H9 (cell line): ENCODE measurements at regions not wholly inside any gene's neighbourhood (a gene's known extent, or its start where the extent isn't known, plus 50 kb on each side); places are given as distances from the start of the nearest gene placed in this dataset.

Experiments
- DNase-seq: peaks from one replicate; pipeline ENCODE4 v3.0.0-alpha.2; 2017
- H2AFZ ChIP-seq: one replicate; pipeline ENCODE4 v1.6.1; 2013; ENCODE audit warnings: mild to moderate bottlenecking, low read length, control low read depth, moderate library complexity
- H2AK5ac ChIP-seq: 2 replicates; pipeline ENCODE4 v1.6.1; 2013; ENCODE audit warnings: low read length, control low read depth, mixed read lengths; ENCODE audit not compliant: insufficient read length
- H2BK120ac ChIP-seq: one replicate; pipeline ENCODE4 v1.6.1; 2013; ENCODE audit warnings: low read depth, mild to moderate bottlenecking, low read length, control low read depth, inconsistent platforms; ENCODE audit not compliant: poor library complexity, severe bottlenecking
- H2BK12ac ChIP-seq: 2 replicates; pipeline ENCODE4 v1.6.1; 2013; ENCODE audit warnings: low read length, control low read depth, mixed read lengths, low read depth; ENCODE audit not compliant: insufficient read length
- H2BK15ac ChIP-seq: 2 replicates; pipeline ENCODE4 v1.6.1; 2013; ENCODE audit warnings: low read depth, low read length, control low read depth
- H2BK20ac ChIP-seq: one replicate; pipeline ENCODE4 v1.6.1; 2013; ENCODE audit warnings: low read depth, mild to moderate bottlenecking, low read length, control low read depth, inconsistent platforms; ENCODE audit not compliant: poor library complexity, severe bottlenecking
- H2BK5ac ChIP-seq: 2 replicates; pipeline ENCODE4 v1.6.1; 2013; ENCODE audit warnings: low read length, control low read depth, mixed read lengths; ENCODE audit not compliant: insufficient read length
- H3K14ac ChIP-seq: 2 replicates; pipeline ENCODE4 v1.6.1; 2013; ENCODE audit warnings: low read length, control low read depth; ENCODE audit not compliant: insufficient read depth
- H3K18ac ChIP-seq: 2 replicates; pipeline ENCODE4 v1.6.1; 2013; ENCODE audit warnings: low read depth, mild to moderate bottlenecking, mixed read lengths, low read length, control low read depth; ENCODE audit not compliant: insufficient read length
- H3K23ac ChIP-seq: 2 replicates; pipeline ENCODE4 v1.6.1; 2013; ENCODE audit warnings: low read length, control low read depth, mixed read lengths, low read depth; ENCODE audit not compliant: insufficient read length
- H3K23me2 ChIP-seq: 2 replicates; pipeline ENCODE4 v1.6.1; 2013; ENCODE audit warnings: low read depth, mild to moderate bottlenecking, mixed read lengths, low read length, control low read depth; ENCODE audit not compliant: insufficient read length, poor library complexity, severe bottlenecking
- H3K27ac ChIP-seq: 2 replicates; pipeline ENCODE4 v1.5.1; 2013; ENCODE audit warnings: low read length, control low read depth, mixed read lengths, low read depth; ENCODE audit not compliant: insufficient read length
- H3K27me3 ChIP-seq: 2 replicates; pipeline ENCODE4 v1.6.1; 2013; ENCODE audit warnings: low read length, control low read depth, inconsistent platforms; ENCODE audit not compliant: insufficient read depth
- H3K4ac ChIP-seq: 2 replicates; pipeline ENCODE4 v1.6.1; 2013; ENCODE audit warnings: low read depth, mild to moderate bottlenecking, control low read depth, inconsistent platforms, low read length, moderate library complexity
- H3K4me1 ChIP-seq: 2 replicates; pipeline ENCODE4 v1.6.1; 2013; ENCODE audit warnings: low read length, control low read depth, inconsistent platforms; ENCODE audit not compliant: insufficient read depth
- H3K4me2 ChIP-seq: 2 replicates; pipeline ENCODE4 v1.6.1; 2013; ENCODE audit warnings: low read length, control low read depth, mixed read lengths; ENCODE audit not compliant: insufficient read length, insufficient read depth
- H3K56ac ChIP-seq: 2 replicates; pipeline ENCODE4 v1.6.1; 2013; ENCODE audit warnings: low read depth, mild to moderate bottlenecking, mixed read lengths, low read length, control low read depth; ENCODE audit not compliant: insufficient read length
- H3K79me1 ChIP-seq: 2 replicates; pipeline ENCODE4 v1.6.1; 2013; ENCODE audit warnings: low read depth, mild to moderate bottlenecking, moderate library complexity, low read length, control low read depth, inconsistent platforms; ENCODE audit not compliant: insufficient read depth, poor library complexity, severe bottlenecking
- H3K79me2 ChIP-seq: 2 replicates; pipeline ENCODE4 v1.6.1; 2013; ENCODE audit warnings: low read length, control low read depth, inconsistent platforms; ENCODE audit not compliant: insufficient read depth
- H3K9ac ChIP-seq: 2 replicates; pipeline ENCODE4 v1.6.1; 2013; ENCODE audit warnings: low read length, control low read depth, mixed read lengths; ENCODE audit not compliant: insufficient read length; ENCODE audit errors: extremely low read depth
- H3K9me3 ChIP-seq: one replicate; pipeline ENCODE4 v1.6.1; 2013; ENCODE audit warnings: low read depth, low read length, inconsistent platforms; ENCODE audit not compliant: control insufficient read depth
- H3T11ph ChIP-seq: one replicate; pipeline ENCODE4 v1.6.1; 2013; ENCODE audit warnings: mild to moderate bottlenecking, low read length, control low read depth, inconsistent platforms
- H4K20me1 ChIP-seq: one replicate; pipeline ENCODE4 v1.6.1; 2013; ENCODE audit not compliant: control insufficient read depth, insufficient read length, insufficient read depth
- H4K5ac ChIP-seq: 2 replicates; pipeline ENCODE4 v1.6.1; 2013; ENCODE audit warnings: low read depth, mild to moderate bottlenecking, mixed read lengths, low read length, control low read depth; ENCODE audit not compliant: insufficient read length
- H4K8ac ChIP-seq: replicated peaks from 2 replicates; pipeline ENCODE4 v1.6.1; 2013; ENCODE audit warnings: low read length, control low read depth, mixed read lengths, low read depth; ENCODE audit not compliant: insufficient read length
- H4K91ac ChIP-seq: 2 replicates; pipeline ENCODE4 v1.6.1; 2013; ENCODE audit warnings: low read depth, mild to moderate bottlenecking, moderate library complexity, mixed read lengths, low read length, control low read depth; ENCODE audit not compliant: insufficient read length
- H3K27ac Mint-ChIP-seq, 3 experiments: 2 replicates in 2 of 3; 3 replicates in 1 of 3; pipeline ENCODE4 v1.8.0; 2020 to 2021; ENCODE audit warnings: mixed read lengths in 3 of 3, mild to moderate bottlenecking in 1 of 3, moderate library complexity in 1 of 3
- H3K27me3 Mint-ChIP-seq: 2 replicates; pipeline ENCODE4 v1.8.0; 2021; ENCODE audit warnings: low read depth, mild to moderate bottlenecking, moderate library complexity, mixed read lengths
- H3K36me3 Mint-ChIP-seq, 3 experiments: 2 replicates in 2 of 3; 3 replicates in 1 of 3; pipeline ENCODE4 v1.8.0; 2020 to 2021; ENCODE audit warnings: low read depth in 3 of 3, mixed read lengths in 3 of 3; ENCODE audit not compliant: insufficient read depth in 1 of 3
- H3K4me1 Mint-ChIP-seq, 2 experiments: 2 replicates each; pipeline ENCODE4 v1.8.0; 2020; ENCODE audit warnings: mixed read lengths in 2 of 2
- H3K4me3 Mint-ChIP-seq, 2 experiments: 2 replicates in 1 of 2; 3 replicates in 1 of 2; pipeline ENCODE4 v1.8.0; 2020 to 2021; ENCODE audit warnings: mild to moderate bottlenecking in 2 of 2, mixed read lengths in 2 of 2, moderate library complexity in 1 of 2
- H3K9me3 Mint-ChIP-seq, 2 experiments: 2 replicates in 1 of 2; 3 replicates in 1 of 2; pipeline ENCODE4 v1.8.0; 2020; ENCODE audit warnings: mild to moderate bottlenecking in 2 of 2, mixed read lengths in 2 of 2, moderate library complexity in 1 of 2
- WGBS: extraction: QIAGEN DNeasy Blood & Tissue Kit; methylation state at CpG from one replicate; pipeline ENCODE4 v1.1.7; 2013; ENCODE audit warnings: missing lambda C conversion rate, low lambda C conversion rate, mixed read lengths; ENCODE audit not compliant: insufficient read length; ENCODE audit errors: extremely low coverage; 5-methylcytosine and 5-hydroxymethylcytosine counted together
- TF ChIP-seq, protein P1 (sequence below): fragments of 200-600 bp; sonication (generic); conservative IDR thresholded peaks from 3 replicates; pipeline ENCODE4 v1.8.0; 2021; ENCODE audit warnings: antibody characterized with exemption, mild to moderate bottlenecking

DNA sequence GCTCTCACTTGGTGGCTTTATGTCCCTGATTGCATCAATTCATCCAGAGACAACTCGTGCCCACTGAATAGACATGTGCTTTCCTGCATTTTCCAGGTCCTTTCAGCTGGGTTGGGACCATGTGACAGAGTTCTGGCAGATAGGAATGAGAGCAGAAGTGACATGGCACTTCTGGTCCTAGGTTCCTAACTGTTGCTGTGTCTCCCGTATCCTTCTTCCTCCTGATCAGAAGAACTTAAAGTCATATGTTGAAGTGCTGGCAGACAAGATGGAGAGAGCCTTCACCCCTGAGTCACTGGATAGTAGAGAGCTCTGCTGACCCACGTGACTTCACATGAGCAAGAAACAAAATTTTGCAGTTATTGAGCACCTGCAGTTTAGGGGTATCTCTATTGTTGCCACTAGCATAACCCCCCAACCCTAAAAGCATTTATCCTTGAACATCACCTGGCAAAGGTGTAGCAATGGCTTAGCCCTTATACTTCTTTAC, 80.0 kb downstream of the NREP start:
- no peak overlapping the region for H2BK15ac ChIP-seq
- no peak overlapping the region for H3K23ac ChIP-seq
- no peaks in the 10 kb centered on the region for H3K23me2 ChIP-seq
- no peaks in the 10 kb centered on the region for H3K36me3 Mint-ChIP-seq
- H3K18ac ChIP-seq = no peak overlapping the region
- H3K9me3 Mint-ChIP-seq = no peaks in the 10 kb centered on the region
- H2BK12ac ChIP-seq = no peak overlapping the region
- no peak for DNase-seq
- no peak overlapping the region for H4K8ac ChIP-seq
- no peaks in the 10 kb centered on the region for H3K27me3 Mint-ChIP-seq
- no CpG with 5 or more reads among the region's 3 CpGs for WGBS
- H3K4me3 Mint-ChIP-seq = no peak overlapping the region
- H2AFZ ChIP-seq = no peak overlapping the region
- H3K14ac ChIP-seq = no peak overlapping the region
- peaks cover 24 to 28% of the 10 kb centered on the region in 2 experiments for H3K4me1 Mint-ChIP-seq
- H2BK20ac ChIP-seq = no peak overlapping the region
- TF ChIP-seq, protein P1, sequence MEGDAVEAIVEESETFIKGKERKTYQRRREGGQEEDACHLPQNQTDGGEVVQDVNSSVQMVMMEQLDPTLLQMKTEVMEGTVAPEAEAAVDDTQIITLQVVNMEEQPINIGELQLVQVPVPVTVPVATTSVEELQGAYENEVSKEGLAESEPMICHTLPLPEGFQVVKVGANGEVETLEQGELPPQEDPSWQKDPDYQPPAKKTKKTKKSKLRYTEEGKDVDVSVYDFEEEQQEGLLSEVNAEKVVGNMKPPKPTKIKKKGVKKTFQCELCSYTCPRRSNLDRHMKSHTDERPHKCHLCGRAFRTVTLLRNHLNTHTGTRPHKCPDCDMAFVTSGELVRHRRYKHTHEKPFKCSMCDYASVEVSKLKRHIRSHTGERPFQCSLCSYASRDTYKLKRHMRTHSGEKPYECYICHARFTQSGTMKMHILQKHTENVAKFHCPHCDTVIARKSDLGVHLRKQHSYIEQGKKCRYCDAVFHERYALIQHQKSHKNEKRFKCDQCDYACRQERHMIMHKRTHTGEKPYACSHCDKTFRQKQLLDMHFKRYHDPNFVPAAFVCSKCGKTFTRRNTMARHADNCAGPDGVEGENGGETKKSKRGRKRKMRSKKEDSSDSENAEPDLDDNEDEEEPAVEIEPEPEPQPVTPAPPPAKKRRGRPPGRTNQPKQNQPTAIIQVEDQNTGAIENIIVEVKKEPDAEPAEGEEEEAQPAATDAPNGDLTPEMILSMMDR = no peak
- H4K5ac ChIP-seq = no peak overlapping the region
- no peak overlapping the region for H3K27ac ChIP-seq
- H3T11ph ChIP-seq = no peak overlapping the region
- no peaks in the 10 kb centered on the region for H3K79me2 ChIP-seq
- H4K91ac ChIP-seq = no peak overlapping the region
- no peak overlapping the region for H3K4me2 ChIP-seq
- H4K20me1 ChIP-seq = no peaks in the 10 kb centered on the region
- no peak overlapping the region for H3K4ac ChIP-seq
- no peak overlapping the region; a peak in 1 of 7 replicates for H3K27ac Mint-ChIP-seq
- no peaks in the 10 kb centered on the region for H3K79me1 ChIP-seq
- H3K56ac ChIP-seq = no peak overlapping the region
- H2BK5ac ChIP-seq = no peak overlapping the region
- H2AK5ac ChIP-seq = no peak overlapping the region
- peaks cover 2% of the 10 kb centered on the region; the same call in 1 of the 2 replicates for H3K4me1 ChIP-seq
- H2BK120ac ChIP-seq = no peak overlapping the region
- H3K9me3 ChIP-seq = no peaks in the 10 kb centered on the region
- no peak overlapping the region for H3K9ac ChIP-seq
- no peaks in the 10 kb centered on the region for H3K27me3 ChIP-seq
